Stomach (tissue), 8 donors: ENCODE measurements at regions not wholly inside any gene's neighbourhood (a gene's known extent, or its start where the extent isn't known, plus 50 kb on each side); places are given as distances from the start of the nearest gene placed in this dataset.
A peak's percentile ranks its signal among the peaks of the same experiment; 100 is the strongest.
"Not testable (repeated sequence)": the region's sequence is repeated elsewhere in the genome, so short reads cannot be mapped to it uniquely, and the experiment has no call there.

ENCODE experiments used
- DNase-seq, 2 donors: peaks; one replicate each; pipeline versions ENCODE4 v3.0.0 to v3.0.0-alpha.2; 2013 to 2019
- H3K27ac ChIP-seq, 5 donors: fragments of 200-600 bp in 4 of 5; sonication (generic) in 4 of 5; one replicate each; pipeline ENCODE4 v1.5.1; 2013 to 2019; ENCODE audit warnings: mild to moderate bottlenecking in 1 of 5, moderate library complexity in 1 of 5
- H3K27me3 ChIP-seq, 3 donors: fragments of 200-600 bp; sonication (generic); one replicate each; pipeline ENCODE4 v1.5.1; 2017 to 2019; ENCODE audit warnings: mixed run types in 1 of 3
- H3K36me3 ChIP-seq, 4 donors: fragments of 200-600 bp; sonication (generic); 1 replicate in 3 of 4; 2 replicates in 1 of 4; pipeline ENCODE4 v1.5.1; 2016 to 2019
- H3K4me1 ChIP-seq, 4 donors: fragments of 200-600 bp; sonication (generic); one replicate each; pipeline ENCODE4 v1.5.1; 2016 to 2019
- H3K4me3 ChIP-seq, 4 donors: fragments of 200-600 bp; sonication (generic) in 3 of 4; one replicate each; pipeline ENCODE4 v1.5.1; 2016 to 2019; ENCODE audit warnings: mild to moderate bottlenecking in 1 of 4
- H3K9me3 ChIP-seq, 4 donors: fragments of 200-600 bp; sonication (generic); one replicate each; pipeline ENCODE4 v1.5.1; 2016 to 2019
- CTCF ChIP-seq, 7 experiments: fragments of 450-650 bp in 4 of 7; fragments of 200-600 bp in 3 of 7; sonication (generic) in 3 of 7; IDR thresholded peaks; one replicate each; pipeline ENCODE4 v1.5.1; 2016 to 2019; ENCODE audit warnings: antibody characterized with exemption in 7 of 7, control low read depth in 2 of 7, mild to moderate bottlenecking in 1 of 7
- EP300 ChIP-seq: sonication (generic); formaldehyde crosslinking; IDR thresholded peaks from one replicate; pipeline ENCODE4 v1.6.1; 2017; ENCODE audit warnings: antibody characterized with exemption
- POLR2A ChIP-seq, 4 donors: fragments of 450-650 bp; IDR thresholded peaks; one replicate each; pipeline ENCODE4 v1.6.1; 2016; ENCODE audit warnings: antibody characterized with exemption in 4 of 4, control low read depth in 2 of 4, mild to moderate bottlenecking in 1 of 4, moderate library complexity in 1 of 4
- POLR2AphosphoS5 ChIP-seq, 3 donors: sonication (generic); formaldehyde crosslinking; IDR thresholded peaks; one replicate each; pipeline ENCODE4 v1.6.1; 2016; ENCODE audit warnings: antibody characterized with exemption in 3 of 3
- WGBS, 5 donors: extraction: QIAGEN DNeasy Blood & Tissue Kit in 3 of 5; methylation state at CpG; one replicate each; pipeline versions ENCODE4 v1.1.5 to v1.1.7; 2013 to 2018; 5-methylcytosine and 5-hydroxymethylcytosine counted together
- intact Hi-C: fragments of 100-400 bp; cut with DNase I; formaldehyde crosslinking; loops from one replicate; pipeline ENCODE4 v1.15.1; 2023; ENCODE audit warnings: low total_unique reads
- donor health status: healthy with polysubstance abuse.
- donor health status: Bipolar disorder and iron deficiency.
- donor health status: healthy.

GRCh38 chr2:47728551-47728950 is 54.4 kb upstream of the MSH6 start:
- intact Hi-C loops, result no loop called here
- DNase-seq, result no peak
- peaks cover 0 to 6% (median 0%) of the 10 kb centered on the region in 4 donors for H3K9me3 ChIP-seq
- no peaks in the 10 kb centered on the region for H3K36me3 ChIP-seq
- H3K27ac ChIP-seq, result no peak overlapping the region
- TF ChIP-seq POLR2AphosphoS5 (IDR thresholded peaks at IDR 0.05) (no peak), EP300 (no peak)
- WGBS, 5 donors, result 77 to 93% (median 82%) methylated on average over 4 of the region's 4 CpGs
- no peaks in the 10 kb centered on the region for H3K27me3 ChIP-seq
- no peak overlapping the region for H3K4me3 ChIP-seq
- no peaks in the 10 kb centered on the region for H3K4me1 ChIP-seq

GRCh38 chr2:47727956-47728355 is 55.0 kb upstream of the MSH6 start:
- no peak for DNase-seq
- TF ChIP-seq POLR2A (IDR thresholded peaks at IDR 0.05) (no peak), CTCF (IDR thresholded peaks at IDR 0.05) (no peak), POLR2AphosphoS5 (IDR thresholded peaks at IDR 0.05) (no peak), EP300 (no peak)
- 54 to 77% (median 65%) methylated on average over 3 of the region's 3 CpGs for WGBS, 5 donors
- no peaks in the 10 kb centered on the region for H3K27me3 ChIP-seq
- H3K4me1 ChIP-seq, result no peaks in the 10 kb centered on the region
- H3K4me3 ChIP-seq, result no peak overlapping the region
- intact Hi-C loops, result no loop called here
- H3K27ac ChIP-seq, result no peak overlapping the region
- H3K36me3 ChIP-seq, result no peaks in the 10 kb centered on the region
- H3K9me3 ChIP-seq, result peaks cover 0 to 6% (median 0%) of the 10 kb centered on the region in 4 donors

- intact Hi-C loops, H3K4me1 ChIP-seq, H3K27ac ChIP-seq, H3K4me3 ChIP-seq, H3K27me3 ChIP-seq, H3K36me3 ChIP-seq, DNase-seq, H3K9me3 ChIP-seq: not testable (repeated sequence)
- 56 to 83% (median 75%) methylated on average over 1 of the region's 1 CpG for WGBS, 5 donors
These were observed 56.0 kb upstream of the MSH6 start for GRCh38 chr2:47726978-47727377.

GRCh38 chr2:47725808-47726207 is 57.1 kb upstream of the MSH6 start:
- no peaks in the 10 kb centered on the region for H3K36me3 ChIP-seq
- H3K9me3 ChIP-seq, result peaks cover 0 to 6% (median 0%) of the 10 kb centered on the region in 4 donors
- TF ChIP-seq EP300, result no peak
- TF ChIP-seq POLR2AphosphoS5 (IDR thresholded peaks at IDR 0.05), result no peak
- no peak for TF ChIP-seq CTCF (IDR thresholded peaks at IDR 0.05)
- TF ChIP-seq POLR2A (IDR thresholded peaks at IDR 0.05), result no peak
- H3K4me3 ChIP-seq, result no peak overlapping the region
- WGBS, 5 donors, result 85 to 97% (median 93%) methylated on average over 2 of the region's 2 CpGs
- no peak for DNase-seq
- intact Hi-C loops, result no loop called here
- no peak overlapping the region for H3K27ac ChIP-seq
- no peaks in the 10 kb centered on the region for H3K4me1 ChIP-seq
- H3K27me3 ChIP-seq, result no peaks in the 10 kb centered on the region

- Histone ChIP-seq H3K27ac (no peak overlapping the region), H3K4me3 (no peak overlapping the region), H3K4me1 (no peaks in the 10 kb centered on the region), H3K9me3 (peaks cover 0 to 1% (median 0%) of the 10 kb centered on the region in 4 donors), H3K36me3 (no peaks in the 10 kb centered on the region), H3K27me3 (no peaks in the 10 kb centered on the region)
- intact Hi-C loops, result no loop called here
- DNase-seq, result peak in 1 of 2 donors; percentile 25
- 73 to 79% (median 77%) methylated on average over 9 of the region's 9 CpGs for WGBS, 5 donors
- TF ChIP-seq POLR2A (IDR thresholded peaks at IDR 0.05) (no peak), POLR2AphosphoS5 (IDR thresholded peaks at IDR 0.05) (no peak), EP300 (no peak), CTCF (IDR thresholded peaks at IDR 0.05) (no peak)
These were observed 58.5 kb upstream of the MSH6 start for GRCh38 chr2:47724221-47724981.
